Aorta (tissue), 5 donors: ENCODE measurements at regions not wholly inside any gene's neighbourhood (a gene's known extent, or its start where the extent isn't known, plus 50 kb on each side); places are given as distances from the start of the nearest gene placed in this dataset.

ENCODE experiments used
- ATAC-seq: fragments of 200-7000 bp; cut with Tn5 transposase; one replicate; pipeline ENCODE4 v1.9.1; 2022; ENCODE audit warnings: moderate library complexity; ENCODE audit not compliant: low FRiP score
- DNase-seq, 2 donors: peaks; one replicate each; pipeline ENCODE4 v3.0.0-alpha.2; 2020
- H3K27ac ChIP-seq, 2 donors: one replicate each; pipeline ENCODE4 v1.5.1; 2013; ENCODE audit warnings: low read length in 2 of 2, mild to moderate bottlenecking in 2 of 2, moderate library complexity in 2 of 2, control low read depth in 1 of 2, inconsistent platforms in 1 of 2, low read depth in 1 of 2
- H3K27me3 ChIP-seq, 2 donors: one replicate each; pipeline ENCODE4 v1.6.1; 2013; ENCODE audit warnings: control low read depth in 1 of 2, low read length in 1 of 2, mild to moderate bottlenecking in 1 of 2, moderate library complexity in 1 of 2; ENCODE audit not compliant: insufficient read depth in 2 of 2, control insufficient read depth in 1 of 2
- H3K36me3 ChIP-seq, 2 donors: one replicate each; pipeline ENCODE4 v1.6.1; 2013; ENCODE audit warnings: control low read depth in 1 of 2, low read length in 1 of 2, mild to moderate bottlenecking in 1 of 2; ENCODE audit not compliant: insufficient read depth in 2 of 2, control insufficient read depth in 1 of 2
- H3K4me1 ChIP-seq, 2 donors: one replicate each; pipeline ENCODE4 v1.6.1; 2013; ENCODE audit warnings: low read length in 2 of 2, control low read depth in 1 of 2, mild to moderate bottlenecking in 1 of 2, moderate library complexity in 1 of 2; ENCODE audit not compliant: insufficient read depth in 2 of 2, control insufficient read depth in 1 of 2
- H3K4me3 ChIP-seq, 2 donors: one replicate each; pipeline ENCODE4 v1.5.1; 2013; ENCODE audit warnings: low read length in 2 of 2, control low read depth in 1 of 2, mild to moderate bottlenecking in 1 of 2
- H3K9me3 ChIP-seq: one replicate; pipeline ENCODE4 v1.6.1; 2013; ENCODE audit warnings: mild to moderate bottlenecking, low read length; ENCODE audit not compliant: control insufficient read depth
- WGBS, 2 donors: extraction: QIAGEN DNeasy Blood & Tissue Kit; methylation state at CpG; one replicate each; pipeline ENCODE4 v1.1.7; 2013; 5-methylcytosine and 5-hydroxymethylcytosine counted together
- intact Hi-C, 2 donors: fragments of 100-400 bp; cut with DNase I; formaldehyde crosslinking; loops; one replicate each; pipeline versions ENCODE4 v1.14.2 to v1.15.0; 2022
- donor health status: healthy with polysubstance abuse.
- donor health status: Bipolar disorder and iron deficiency.
- donor health status: DM: no; HTN: no; CAD: no.
- donor health status: DM: no; HTN: no; CAD: no.
- donor health status: DM: yes; HTN: yes; CAD: no.

- Histone ChIP-seq H3K4me3 (no peak overlapping the region), H3K27me3 (no peaks in the 10 kb centered on the region), H3K9me3 (no peaks in the 10 kb centered on the region), H3K27ac (no peak overlapping the region), H3K4me1 (no peaks in the 10 kb centered on the region), H3K36me3 (no peaks in the 10 kb centered on the region)
- no peak for ATAC-seq
- intact Hi-C loops: no loop called here
- DNase-seq: no peak
- whole genome bisulfite sequencing, 2 donors: 95 to 98% methylated on average over 2 of the region's 2 CpGs
Observed at GRCh38 chr4:62161446-62161845, 961.3 kb downstream of the ADGRL3 start.

- H3K27ac ChIP-seq: no peak overlapping the region
- H3K9me3 ChIP-seq: no peaks in the 10 kb centered on the region
- no peaks in the 10 kb centered on the region for H3K36me3 ChIP-seq
- no peak for ATAC-seq
- intact Hi-C loops: no loop called here
- no peaks in the 10 kb centered on the region for H3K27me3 ChIP-seq
- WGBS, 2 donors: 72 to 73% methylated on average over 4 of the region's 4 CpGs
- H3K4me1 ChIP-seq: no peaks in the 10 kb centered on the region
- H3K4me3 ChIP-seq: no peak overlapping the region
- no peak for DNase-seq
Observed at GRCh38 chr4:62159876-62160275, 959.8 kb downstream of the ADGRL3 start.

GRCh38 chr4:62159306-62159705 is 959.2 kb downstream of the ADGRL3 start:
- no peak overlapping the region for H3K4me3 ChIP-seq
- DNase-seq: no peak
- intact Hi-C loops: no loop called here
- H3K27ac ChIP-seq: no peak overlapping the region
- no peaks in the 10 kb centered on the region for H3K36me3 ChIP-seq
- no peaks in the 10 kb centered on the region for H3K27me3 ChIP-seq
- H3K4me1 ChIP-seq: no peaks in the 10 kb centered on the region
- WGBS, 2 donors: 67 to 70% methylated on average over 1 of the region's 1 CpG
- no peaks in the 10 kb centered on the region for H3K9me3 ChIP-seq
- ATAC-seq: no peak

- intact Hi-C loops: no loop called here
- WGBS, 2 donors: 98 to 100% methylated on average over 1 of the region's 1 CpG
Observed at GRCh38 chr4:62156205-62156604, 956.1 kb downstream of the ADGRL3 start.

GRCh38 chr4:62145276-62145675 is 945.1 kb downstream of the ADGRL3 start:
- Histone ChIP-seq H3K4me1 (no peaks in the 10 kb centered on the region), H3K27ac (no peak overlapping the region), H3K9me3 (no peaks in the 10 kb centered on the region), H3K4me3 (no peak overlapping the region), H3K36me3 (no peaks in the 10 kb centered on the region), H3K27me3 (no peaks in the 10 kb centered on the region)
- 90 to 96% methylated on average over 2 of the region's 2 CpGs for WGBS, 2 donors
- ATAC-seq (no peak), DNase-seq (no peak)
- intact Hi-C loops: no loop called here

More at GRCh38 chr4:62156205-62156604, 956.1 kb downstream of the ADGRL3 start:
- DNase-seq: no peak
- H3K36me3 ChIP-seq: no peaks in the 10 kb centered on the region
- no peak for ATAC-seq
- no peak overlapping the region for H3K4me3 ChIP-seq
- H3K4me1 ChIP-seq: no peaks in the 10 kb centered on the region
- H3K27me3 ChIP-seq: no peaks in the 10 kb centered on the region
- H3K27ac ChIP-seq: no peak overlapping the region
- no peaks in the 10 kb centered on the region for H3K9me3 ChIP-seq

GRCh38 chr4:62144431-62144830 is 944.3 kb downstream of the ADGRL3 start:
- Histone ChIP-seq H3K36me3 (no peaks in the 10 kb centered on the region), H3K27ac (no peak overlapping the region), H3K9me3 (no peaks in the 10 kb centered on the region), H3K4me3 (no peak overlapping the region), H3K4me1 (no peaks in the 10 kb centered on the region), H3K27me3 (no peaks in the 10 kb centered on the region)
- 88 to 92% methylated on average over 3 of the region's 3 CpGs for WGBS, 2 donors
- DNase-seq (no peak), ATAC-seq (no peak)
- intact Hi-C loops: no loop called here

- no peaks in the 10 kb centered on the region for H3K4me1 ChIP-seq
- intact Hi-C loops: no loop called here
- H3K36me3 ChIP-seq: no peaks in the 10 kb centered on the region
- 11 to 27% methylated on average over 1 of the region's 1 CpG for WGBS, 2 donors
- no peak overlapping the region for H3K4me3 ChIP-seq
- peaks cover 2% of the 10 kb centered on the region for H3K9me3 ChIP-seq
- H3K27ac ChIP-seq: no peak overlapping the region
- DNase-seq (no peak), ATAC-seq (no peak)
- no peaks in the 10 kb centered on the region for H3K27me3 ChIP-seq
Observed at GRCh38 chr4:62135565-62136156, 935.5 kb downstream of the ADGRL3 start.

- Histone ChIP-seq H3K36me3 (no peaks in the 10 kb centered on the region), H3K27me3 (no peaks in the 10 kb centered on the region), H3K4me1 (no peaks in the 10 kb centered on the region), H3K4me3 (no peak overlapping the region), H3K9me3 (peaks cover 2% of the 10 kb centered on the region), H3K27ac (no peak overlapping the region)
- intact Hi-C loops: no loop called here
- ATAC-seq: no peak
- no peak for DNase-seq
- 93 to 94% methylated on average over 6 of the region's 6 CpGs for WGBS, 2 donors
Observed at GRCh38 chr4:62133977-62134376, 933.9 kb downstream of the ADGRL3 start.

GRCh38 chr4:62133101-62133897 is 933.2 kb downstream of the ADGRL3 start:
- WGBS, 2 donors: 96 to 100% methylated on average over 1 of the region's 1 CpG
- H3K27ac ChIP-seq: no peak overlapping the region
- ATAC-seq: no peak

More at GRCh38 chr4:62133101-62133897, 933.2 kb downstream of the ADGRL3 start:
- H3K9me3 ChIP-seq: peaks cover 2% of the 10 kb centered on the region
- H3K4me1 ChIP-seq: no peaks in the 10 kb centered on the region
- intact Hi-C loops: no loop called here
- no peaks in the 10 kb centered on the region for H3K27me3 ChIP-seq
- no peak overlapping the region for H3K4me3 ChIP-seq
- H3K36me3 ChIP-seq: no peaks in the 10 kb centered on the region
- no peak for DNase-seq
